Nephron progenitor cell (in vitro differentiated cells): ENCODE measurements at regions not wholly inside any gene's neighbourhood (a gene's known extent, or its start where the extent isn't known, plus 50 kb on each side); places are given as distances from the start of the nearest gene placed in this dataset.

Experiments used
- DNase-seq: peaks from one replicate; pipeline ENCODE4 v3.0.0; 2021
- H3K27ac Mint-ChIP-seq: 2 replicates; pipeline ENCODE4 v1.8.0; 2021; ENCODE audit warnings: mild to moderate bottlenecking, moderate library complexity, mixed read lengths
- H3K27me3 Mint-ChIP-seq: 2 replicates; pipeline ENCODE4 v1.8.0; 2021; ENCODE audit warnings: mild to moderate bottlenecking, low read depth, mixed read lengths; ENCODE audit not compliant: poor library complexity
- H3K36me3 Mint-ChIP-seq: 2 replicates; pipeline ENCODE4 v1.8.0; 2021; ENCODE audit warnings: low read depth, mixed read lengths
- H3K4me1 Mint-ChIP-seq: 2 replicates; pipeline ENCODE4 v1.8.0; 2021; ENCODE audit warnings: mixed read lengths
- H3K4me3 Mint-ChIP-seq: 2 replicates; pipeline ENCODE4 v1.8.0; 2021; ENCODE audit warnings: mild to moderate bottlenecking, moderate library complexity, mixed read lengths
- H3K9me3 Mint-ChIP-seq: 2 replicates; pipeline ENCODE4 v1.8.0; 2021; ENCODE audit warnings: mild to moderate bottlenecking, moderate library complexity, mixed read lengths
- CTCF ChIP-seq: fragments of 200-600 bp; sonication (generic); IDR thresholded peaks from 2 replicates; pipeline ENCODE4 v1.5.0; 2021; ENCODE audit warnings: antibody characterized with exemption

GRCh38 chrX:141375011-141375760, 132.9 kb upstream of the SPANXC start:
- H3K27me3 Mint-ChIP-seq = no peaks in the 10 kb centered on the region
- no peaks in the 10 kb centered on the region for H3K4me1 Mint-ChIP-seq
- peaks cover 41% of the 10 kb centered on the region for H3K9me3 Mint-ChIP-seq
- H3K4me3 Mint-ChIP-seq = no peak overlapping the region
- no peaks in the 10 kb centered on the region for H3K36me3 Mint-ChIP-seq
- DNase-seq = no peak
- TF ChIP-seq CTCF = no peak
- no peak overlapping the region for H3K27ac Mint-ChIP-seq

- Mint-ChIP-seq H3K4me3 (no peak overlapping the region), H3K27me3 (no peaks in the 10 kb centered on the region), H3K27ac (no peak overlapping the region), H3K9me3 (peaks cover 33% of the 10 kb centered on the region), H3K4me1 (no peaks in the 10 kb centered on the region), H3K36me3 (no peaks in the 10 kb centered on the region)
- no peak for DNase-seq
- TF ChIP-seq CTCF = no peak
Observed at GRCh38 chrX:141341743-141342142, 99.4 kb upstream of the SPANXC start.

- DNase-seq = no peak
- Mint-ChIP-seq H3K4me1 (no peaks in the 10 kb centered on the region), H3K9me3 (peaks cover 29% of the 10 kb centered on the region), H3K4me3 (no peak overlapping the region), H3K27ac (no peak overlapping the region), H3K36me3 (no peaks in the 10 kb centered on the region), H3K27me3 (no peaks in the 10 kb centered on the region)
- no peak for TF ChIP-seq CTCF
Observed at GRCh38 chrX:141341341-141341740, 99.0 kb upstream of the SPANXC start.

GRCh38 chrX:141320801-141321200, 78.5 kb upstream of the SPANXC start:
- H3K27ac Mint-ChIP-seq = no peak overlapping the region
- no peak overlapping the region for H3K4me3 Mint-ChIP-seq
- TF ChIP-seq CTCF = no peak
- H3K9me3 Mint-ChIP-seq = peaks cover 42% of the 10 kb centered on the region
- DNase-seq = no peak
- no peaks in the 10 kb centered on the region for H3K27me3 Mint-ChIP-seq
- no peaks in the 10 kb centered on the region for H3K36me3 Mint-ChIP-seq
- H3K4me1 Mint-ChIP-seq = no peaks in the 10 kb centered on the region

GRCh38 chrX:141314441-141314840, 72.1 kb upstream of the SPANXC start:
- no peaks in the 10 kb centered on the region for H3K4me1 Mint-ChIP-seq
- no peak for DNase-seq
- no peak for TF ChIP-seq CTCF
- no peak overlapping the region for H3K27ac Mint-ChIP-seq
- no peaks in the 10 kb centered on the region for H3K27me3 Mint-ChIP-seq
- no peaks in the 10 kb centered on the region for H3K36me3 Mint-ChIP-seq
- H3K4me3 Mint-ChIP-seq = no peak overlapping the region
- peaks cover 47% of the 10 kb centered on the region for H3K9me3 Mint-ChIP-seq

GRCh38 chrX:141301017-141301416, 58.7 kb upstream of the SPANXC start:
- no peak for DNase-seq
- H3K36me3 Mint-ChIP-seq = no peaks in the 10 kb centered on the region
- peaks cover 11% of the 10 kb centered on the region for H3K9me3 Mint-ChIP-seq
- no peak overlapping the region for H3K27ac Mint-ChIP-seq
- no peaks in the 10 kb centered on the region for H3K4me1 Mint-ChIP-seq
- no peak for TF ChIP-seq CTCF
- no peak overlapping the region for H3K4me3 Mint-ChIP-seq
- no peaks in the 10 kb centered on the region for H3K27me3 Mint-ChIP-seq
